GM19328 (cell line): ENCODE measurements at regions not wholly inside any gene's neighbourhood (a gene's known extent, or its start where the extent isn't known, plus 50 kb on each side); places are given as distances from the start of the nearest gene placed in this dataset.

Experiments
- ATAC-seq: cut with Tn5 transposase; IDR thresholded peaks from one replicate; pipeline ENCODE4 v1.9.1; 2021; ENCODE audit warnings: mild to moderate bottlenecking, moderate library complexity; ENCODE audit not compliant: unreplicated experiment

DNA sequence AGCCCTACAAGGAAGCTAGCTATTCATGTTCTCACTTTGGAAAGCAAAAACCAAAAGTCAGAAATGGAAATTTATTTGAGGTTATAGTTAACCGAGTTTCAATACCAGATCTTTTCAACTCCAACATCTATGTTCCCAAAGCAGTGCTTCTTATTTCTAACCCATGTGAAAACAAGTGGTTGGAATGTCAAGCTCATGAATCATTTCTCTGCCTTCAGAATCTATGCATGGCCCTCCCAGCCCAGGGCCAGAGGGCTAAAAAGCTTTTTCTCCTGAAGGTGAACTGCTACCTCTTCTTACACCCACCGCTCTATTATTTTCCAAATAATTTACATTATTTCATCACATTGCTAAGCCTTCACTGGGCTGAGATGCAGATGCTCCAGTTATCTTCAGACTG lies 158.4 kb downstream of the SP3 start:
- ATAC-seq, result no peak

DNA sequence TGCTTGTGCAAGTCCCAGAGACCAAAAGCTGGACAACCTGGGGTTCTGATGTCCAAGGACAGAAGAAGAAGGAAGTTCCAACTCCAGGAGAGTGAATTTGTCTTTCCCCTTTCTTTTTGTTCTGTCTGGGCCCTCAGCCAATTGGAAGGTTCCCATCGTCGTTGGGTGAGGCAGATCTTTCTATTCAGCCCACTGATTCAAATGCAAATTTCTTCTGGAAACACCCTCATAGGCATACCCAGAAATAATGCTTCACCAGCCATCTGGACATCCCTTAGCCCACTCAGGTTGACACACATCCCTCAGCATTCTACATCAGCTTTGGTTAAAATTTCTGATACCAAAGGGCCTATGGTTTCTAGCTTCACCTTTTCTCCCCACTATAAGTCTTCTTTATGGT lies 156.5 kb downstream of the SP3 start:
- no peak for ATAC-seq

DNA sequence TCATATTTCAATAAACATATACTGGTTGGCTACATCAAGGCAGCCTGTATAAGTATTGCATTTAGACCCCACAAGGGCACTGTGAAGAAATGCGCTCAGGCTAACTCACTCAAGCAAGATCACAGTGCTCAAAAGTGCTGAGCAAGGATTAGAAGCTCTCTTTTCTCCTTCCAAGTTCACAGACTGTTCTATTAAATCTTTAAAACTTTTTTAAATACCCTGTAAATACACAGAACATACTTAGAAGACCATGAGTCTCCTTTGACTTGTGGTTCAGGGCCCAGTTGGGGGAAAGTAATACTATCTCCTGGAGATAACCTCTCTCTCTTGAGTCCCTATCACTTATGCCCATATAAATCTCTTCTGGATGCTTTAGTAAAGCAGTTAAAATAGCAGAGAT lies 152.9 kb downstream of the SP3 start:
- ATAC-seq, result no peak

DNA sequence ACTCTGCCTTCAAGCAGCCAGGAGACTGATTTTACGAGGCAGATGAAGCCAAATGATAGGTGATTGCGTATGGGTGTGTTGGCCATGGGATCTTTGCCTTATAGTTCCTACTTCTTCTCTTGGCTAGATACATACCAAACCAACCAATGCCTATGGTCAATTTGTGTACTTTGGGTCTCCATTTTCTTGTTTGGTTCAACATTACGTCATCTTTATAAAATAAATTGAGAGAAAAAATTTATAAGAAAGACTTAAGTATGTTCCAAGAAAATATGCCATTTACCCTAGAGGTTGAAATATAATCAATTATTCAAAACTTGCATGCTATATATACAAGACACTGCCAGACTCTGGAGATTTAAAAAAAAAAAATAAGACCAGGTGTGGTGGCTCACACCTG lies 150.9 kb downstream of the SP3 start:
- ATAC-seq, result no peak

DNA sequence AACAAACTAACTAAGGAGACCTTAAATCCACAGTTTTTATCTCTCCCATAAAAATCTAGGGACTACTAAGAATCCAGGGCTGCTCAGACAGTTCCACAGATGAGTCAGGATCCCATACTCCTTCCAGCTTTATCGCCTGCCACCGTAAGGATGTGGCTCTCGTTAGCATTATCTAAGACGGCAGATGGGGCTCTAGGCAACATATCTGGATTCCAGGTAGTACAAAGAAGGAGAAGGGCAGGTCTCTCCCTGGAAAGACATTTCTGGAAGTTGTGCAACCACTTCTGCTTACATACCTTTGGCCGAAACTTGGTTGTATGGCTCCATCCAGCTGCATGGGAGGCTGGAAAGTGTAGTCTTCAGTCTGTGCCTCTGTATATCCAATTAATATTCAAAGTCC lies 149.4 kb downstream of the SP3 start:
- no peak for ATAC-seq

DNA sequence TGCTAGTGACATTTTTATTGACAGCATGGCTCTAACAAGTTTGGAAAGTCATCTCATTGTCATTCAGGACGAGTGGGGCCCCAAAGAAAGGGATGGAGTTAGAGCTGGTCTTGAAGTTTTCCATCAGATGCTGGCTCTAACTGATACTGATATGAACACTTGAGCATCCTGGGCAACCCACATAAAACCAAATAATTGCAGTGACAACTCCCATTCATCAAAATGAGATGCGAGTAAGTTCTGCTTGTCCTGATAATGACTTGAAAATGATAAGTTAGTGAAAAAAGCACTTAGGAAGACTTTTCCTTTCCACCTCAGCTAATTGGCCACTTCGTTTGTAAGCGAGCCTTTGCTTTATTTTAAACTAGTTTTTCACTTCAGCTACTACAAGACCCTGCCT lies 147.6 kb downstream of the SP3 start:
- ATAC-seq, result no peak

DNA sequence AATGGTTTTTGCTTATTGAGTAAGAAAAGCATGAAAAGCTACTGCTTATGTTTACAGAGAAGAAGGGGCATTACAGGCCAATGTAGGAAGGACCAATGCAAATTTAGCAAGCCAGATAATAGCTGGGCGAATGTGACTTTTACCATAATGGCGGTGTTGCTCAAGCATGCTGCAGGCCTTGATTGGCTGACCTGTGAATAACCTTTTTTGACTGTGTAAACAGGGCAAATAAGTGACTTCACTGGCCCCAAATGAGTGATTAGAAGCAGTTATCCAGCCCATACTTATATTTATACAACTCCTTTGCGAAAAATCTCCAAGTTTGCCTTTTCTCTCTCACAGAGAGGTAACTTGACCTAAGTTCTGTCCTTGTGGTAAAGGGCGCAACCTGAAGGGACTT lies 146.9 kb downstream of the SP3 start:
- ATAC-seq, result no peak

DNA sequence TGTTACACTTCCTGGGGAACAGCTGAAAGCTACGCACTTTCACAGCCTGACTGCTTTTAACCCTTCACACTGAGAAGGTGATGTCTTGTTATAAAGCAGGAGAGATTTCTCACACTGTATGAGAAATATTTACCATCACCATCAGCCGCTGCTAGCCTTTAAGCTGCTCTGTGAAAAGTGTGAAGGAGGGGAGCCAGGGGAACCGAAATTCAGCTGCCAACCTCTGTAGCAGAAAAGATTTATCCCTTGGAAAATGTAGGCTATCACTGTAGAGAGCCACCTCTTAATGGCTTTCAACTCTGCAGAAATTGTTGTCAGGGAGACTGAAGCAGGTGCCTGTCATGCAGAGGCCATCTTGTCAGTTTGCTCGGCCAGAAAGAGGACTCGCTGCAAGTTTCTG lies 145.3 kb downstream of the SP3 start:
- no peak for ATAC-seq

DNA sequence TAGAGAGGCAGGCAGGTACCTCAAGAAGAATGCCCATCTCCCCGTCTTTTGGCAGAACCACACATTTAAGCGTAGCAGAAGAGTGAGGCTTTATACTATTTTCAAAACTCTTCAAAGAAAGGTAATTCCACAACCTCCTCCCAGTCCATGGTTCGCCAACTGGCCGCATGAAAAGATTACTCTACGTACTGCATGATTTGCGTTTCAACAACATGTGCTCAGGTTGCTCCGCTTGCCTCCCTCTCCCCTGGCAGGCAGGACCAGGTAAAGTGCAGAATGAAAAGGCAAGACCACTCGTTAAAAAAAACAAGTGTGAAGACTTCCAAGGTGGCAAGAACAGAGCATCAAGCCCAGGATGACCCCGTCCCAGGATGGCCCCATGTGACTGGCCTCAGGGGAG lies 143.7 kb downstream of the SP3 start:
- ATAC-seq, result no peak

DNA sequence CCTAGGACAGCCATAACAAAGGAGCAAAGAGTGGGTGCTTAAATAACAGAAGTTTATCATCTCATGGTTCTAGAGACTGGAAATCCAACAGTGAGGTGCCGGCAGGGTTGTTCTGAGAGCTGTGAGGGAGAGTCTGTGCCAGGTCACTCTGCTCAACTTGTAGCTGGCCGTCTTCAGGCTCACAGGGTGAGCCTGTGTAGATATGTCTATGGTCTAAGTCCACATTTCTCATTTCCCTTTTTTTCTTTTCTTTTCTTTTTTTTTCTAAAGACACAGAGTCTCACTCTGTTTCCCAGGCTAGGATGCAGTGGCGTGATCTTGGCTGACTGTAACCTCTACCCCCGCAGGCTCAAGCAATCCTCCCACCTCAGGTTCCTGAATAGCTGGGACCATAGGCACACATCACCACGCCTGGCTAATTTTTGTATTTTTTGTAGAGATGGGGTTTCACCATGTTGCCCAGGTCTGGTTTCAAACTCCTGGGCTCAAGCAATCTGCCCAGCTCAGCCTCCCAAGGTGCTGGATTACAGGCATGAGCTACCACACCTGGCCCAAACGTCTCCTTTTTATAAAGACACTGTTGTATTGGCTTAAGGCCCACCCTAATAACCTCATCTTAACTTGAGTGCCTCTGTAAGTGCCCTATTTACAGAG lies 142.2 kb downstream of the SP3 start:
- no peak for ATAC-seq

DNA sequence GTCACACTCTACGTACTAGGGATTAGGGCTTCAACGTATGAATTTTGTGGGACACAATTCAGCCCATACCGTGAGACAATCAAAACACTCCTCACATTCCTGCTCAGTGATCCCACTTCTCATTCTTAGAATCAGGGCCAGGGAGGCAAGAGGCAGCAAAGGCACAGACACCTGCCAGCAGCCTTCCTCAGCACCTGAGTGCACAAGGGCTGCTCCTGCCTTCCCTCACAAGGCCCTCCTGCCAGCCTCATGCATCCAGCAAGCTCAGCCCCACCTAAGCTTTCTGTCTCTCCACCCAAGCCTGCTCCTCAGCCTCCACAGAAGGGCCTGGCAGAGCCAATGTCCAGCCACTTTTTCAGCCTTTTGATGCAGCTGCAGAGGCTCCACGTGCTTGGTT lies 141.6 kb downstream of the SP3 start:
- no peak for ATAC-seq

DNA sequence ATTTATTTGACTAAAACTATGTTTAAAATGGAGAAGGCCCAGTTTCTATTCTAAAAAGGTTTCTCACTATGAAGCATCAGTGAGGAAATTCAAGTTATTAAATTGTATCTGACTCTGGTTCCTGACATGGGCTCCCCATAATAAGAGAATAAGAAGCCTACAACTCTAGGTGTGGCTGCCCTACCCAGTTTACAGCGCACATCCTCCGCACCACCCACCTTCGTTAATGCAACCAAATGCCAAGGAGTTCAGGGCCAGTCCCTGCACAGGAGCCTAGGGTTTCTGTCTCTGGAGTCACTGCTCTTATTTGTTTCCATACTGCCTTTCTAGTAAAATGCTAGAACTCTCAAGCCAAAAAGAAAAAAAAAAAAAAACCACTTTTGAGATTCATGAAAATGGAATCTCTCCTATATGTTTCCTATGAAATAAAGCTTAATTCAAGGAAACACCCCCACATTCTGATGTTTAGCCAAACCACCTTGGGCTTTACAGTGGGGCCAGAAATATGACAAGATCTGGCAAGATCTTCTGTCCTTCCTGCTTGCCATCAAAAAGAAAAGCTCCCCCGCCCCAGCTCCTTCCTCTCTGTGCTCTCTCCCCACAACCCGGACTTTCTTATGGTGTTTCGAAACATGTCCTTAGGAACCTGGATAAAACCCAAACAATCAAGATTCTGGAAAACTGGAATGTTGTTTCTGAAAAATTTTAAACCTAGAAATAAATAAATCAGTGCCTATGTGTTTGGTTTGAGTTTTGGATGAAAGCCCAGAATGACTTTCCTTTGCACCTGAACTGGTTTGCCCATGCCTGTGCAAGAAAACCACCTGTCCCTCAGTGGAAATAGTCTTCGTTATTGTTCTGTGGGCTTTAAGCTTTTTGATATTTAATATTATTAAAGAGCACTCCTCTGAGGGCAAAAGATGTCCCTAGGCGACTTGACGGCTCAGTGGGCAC lies 136.7 kb downstream of the SP3 start:
- ATAC-seq, result no peak

DNA sequence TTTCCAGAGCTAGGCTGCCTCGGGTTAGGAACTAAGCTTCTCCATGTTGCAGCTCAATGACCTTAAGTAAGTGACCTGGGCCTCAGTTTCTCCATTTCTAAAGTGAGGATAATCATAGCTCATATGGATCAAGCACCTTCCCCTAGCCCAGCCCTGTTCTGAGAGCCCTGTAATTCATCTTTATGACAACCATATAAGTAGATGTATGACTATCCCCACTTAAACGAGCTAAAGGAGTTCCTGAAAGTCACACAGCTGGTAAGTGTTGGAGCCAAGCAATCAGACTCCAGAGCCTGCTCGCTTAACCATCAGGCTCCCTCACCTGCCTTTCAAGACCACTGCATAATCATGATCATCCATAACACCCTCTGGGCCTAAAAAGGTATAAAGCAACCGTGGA lies 135.4 kb downstream of the SP3 start:
- no peak for ATAC-seq

DNA sequence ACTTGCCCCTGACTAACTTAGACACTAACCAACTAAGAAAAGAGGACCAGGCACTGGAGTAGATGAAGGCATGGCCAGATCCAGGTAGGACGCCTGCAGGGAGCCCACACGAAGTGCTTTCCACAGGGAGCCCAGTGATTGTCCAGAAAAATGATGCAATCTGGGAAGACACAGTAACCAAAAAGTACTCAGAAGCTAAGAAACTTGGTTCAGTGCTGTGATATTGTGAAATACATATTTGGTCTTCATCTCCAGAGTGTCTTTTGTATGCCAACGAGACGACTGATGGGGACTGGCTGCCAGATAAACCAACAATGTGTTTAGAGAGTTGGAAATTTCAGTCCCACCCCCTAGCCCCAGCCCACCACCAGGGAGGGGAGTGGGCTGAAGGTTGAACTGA lies 135.0 kb downstream of the SP3 start:
- ATAC-seq, result no peak

DNA sequence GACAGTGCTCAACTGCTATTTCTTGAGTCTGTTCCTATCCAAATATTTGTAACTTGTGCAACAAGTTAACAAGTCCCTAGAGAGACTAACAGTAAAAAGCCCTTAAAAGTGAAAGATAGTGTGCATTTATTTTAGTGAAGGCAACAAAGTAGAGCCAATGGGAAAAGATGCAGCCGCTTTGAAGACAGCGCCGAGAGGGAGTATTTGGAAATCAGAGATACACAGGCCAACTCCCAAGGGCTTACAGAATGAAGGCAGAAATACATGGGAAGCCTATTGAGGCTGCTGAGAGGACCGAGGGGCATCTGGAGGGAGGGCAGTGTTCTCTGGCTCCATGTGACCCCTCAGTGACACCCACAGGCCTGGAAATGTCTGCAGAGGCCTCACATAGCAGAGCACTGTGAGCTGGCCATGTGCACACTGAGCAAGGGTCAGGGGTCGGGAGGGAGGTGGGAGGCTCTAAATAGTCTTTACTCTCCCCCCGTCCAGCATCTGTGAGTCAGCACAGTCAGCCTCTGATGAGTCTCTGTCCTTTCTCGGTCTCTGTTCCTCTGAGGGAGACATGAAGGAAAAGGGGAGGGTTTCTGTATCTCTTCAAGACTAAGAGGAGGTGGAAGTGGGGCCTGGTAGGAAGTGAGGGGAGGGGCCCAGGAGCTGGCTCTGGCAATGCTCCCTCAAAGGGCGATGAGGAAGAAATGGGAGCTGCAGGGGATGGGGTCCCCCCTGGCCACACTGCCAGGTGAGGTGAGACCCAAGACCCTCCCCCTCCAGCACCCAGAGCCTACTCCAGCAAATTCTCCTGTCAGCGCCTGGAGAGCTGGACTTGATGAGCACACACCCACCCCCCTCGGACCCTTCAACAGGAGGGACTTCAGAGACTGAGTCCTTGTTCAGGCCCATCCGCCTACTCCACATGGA lies 133.6 kb downstream of the SP3 start:
- no peak for ATAC-seq

DNA sequence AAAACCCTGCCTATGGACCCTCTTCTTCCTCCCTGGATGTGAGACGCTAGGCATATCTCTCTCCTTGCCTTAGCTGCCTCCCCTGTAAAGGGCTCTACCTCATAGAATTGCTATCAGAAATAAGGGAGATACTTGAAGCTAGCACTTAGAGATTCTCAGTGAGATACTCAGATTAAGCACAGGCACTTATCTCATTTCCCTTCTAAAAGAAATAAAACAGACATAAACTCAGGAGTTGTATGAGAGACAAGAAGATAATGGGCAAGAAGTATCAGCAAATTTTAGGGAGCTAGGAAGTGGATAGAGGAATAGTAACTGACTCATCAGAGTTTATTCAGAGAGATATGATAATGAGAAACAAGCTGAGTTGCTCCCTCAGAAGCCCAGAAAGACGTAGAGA lies 131.0 kb downstream of the SP3 start:
- ATAC-seq, result no peak

DNA sequence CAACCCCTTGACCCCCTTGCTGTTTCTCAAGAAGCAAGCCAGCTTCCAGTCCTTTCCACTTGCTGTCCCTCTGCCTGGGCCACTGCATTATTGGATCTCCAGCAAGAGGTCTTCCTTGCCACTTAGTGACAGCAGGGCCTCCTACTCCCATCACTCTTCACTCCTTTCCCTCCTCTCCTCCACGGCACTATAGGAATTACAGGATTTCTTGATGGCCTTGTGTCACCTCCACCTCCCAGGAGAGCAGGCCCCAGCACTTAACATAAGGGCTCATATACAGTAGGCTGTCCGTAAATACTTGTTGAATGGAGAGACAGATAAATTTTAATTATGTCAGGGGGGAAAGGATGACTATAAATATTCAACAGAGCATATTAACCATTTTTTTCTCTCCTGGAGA lies 129.4 kb downstream of the SP3 start:
- ATAC-seq, result no peak

DNA sequence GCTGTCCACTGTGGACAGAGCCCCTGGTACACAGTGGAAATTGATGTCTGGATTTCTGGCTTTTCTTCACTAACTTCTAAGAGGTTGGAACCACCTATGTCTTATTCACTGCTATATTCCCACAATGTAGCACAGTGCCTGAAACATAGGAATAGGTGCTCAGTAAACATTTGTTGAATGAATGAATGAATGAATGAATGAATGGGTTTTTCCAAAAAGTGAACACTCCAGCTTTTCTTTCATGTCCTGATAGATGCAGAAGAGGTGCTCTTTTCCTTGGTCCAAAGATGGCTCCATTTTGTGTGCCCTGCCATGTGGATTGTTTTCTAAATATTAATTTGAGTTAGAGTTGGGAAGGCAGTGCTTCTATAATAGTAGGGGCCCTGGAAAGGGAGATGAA lies 124.1 kb downstream of the SP3 start:
- no peak for ATAC-seq

DNA sequence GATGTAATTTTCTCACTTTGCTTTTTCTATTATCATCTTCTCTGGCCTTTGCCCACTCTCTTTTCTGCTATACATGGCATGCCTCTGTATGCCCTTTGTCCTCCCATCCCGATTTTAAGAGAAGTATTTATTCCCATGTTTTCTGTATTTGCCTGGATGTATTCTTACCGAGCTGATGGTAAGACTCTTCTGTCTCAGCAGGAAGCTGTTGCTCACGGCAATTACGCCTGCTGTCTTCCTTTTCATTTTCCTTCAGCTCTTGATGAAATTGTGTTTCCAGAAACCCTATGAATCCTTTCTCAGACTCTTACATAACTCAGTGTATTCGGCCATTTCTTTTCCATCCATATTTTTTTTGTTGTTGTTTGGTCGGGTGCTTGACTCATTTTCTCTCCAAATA lies 121.6 kb downstream of the SP3 start:
- no peak for ATAC-seq

DNA sequence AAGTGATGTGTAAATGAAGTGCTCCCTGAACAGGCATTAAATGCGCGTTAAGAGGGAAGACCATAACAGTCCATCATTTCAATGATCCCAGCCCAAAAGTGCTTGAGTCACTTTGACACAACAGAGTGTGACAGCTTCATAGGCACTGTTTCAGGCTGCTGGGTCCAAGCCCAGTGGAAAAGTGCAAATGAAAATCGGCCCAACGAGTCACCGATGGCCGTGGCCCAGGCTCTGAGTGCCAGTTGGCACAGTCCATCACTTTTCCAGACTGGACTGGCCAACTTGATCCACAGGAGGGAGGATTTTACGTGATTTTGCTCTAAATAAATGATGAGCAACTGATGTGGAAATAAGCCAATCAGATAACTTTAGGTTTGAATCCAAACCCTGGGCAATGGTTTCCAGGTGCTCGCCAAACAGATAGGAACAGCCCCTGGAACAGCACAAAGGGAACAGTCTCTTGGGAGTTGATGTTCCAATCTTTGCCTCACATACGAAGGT lies 114.0 kb downstream of the SP3 start:
- ATAC-seq, result no peak

DNA sequence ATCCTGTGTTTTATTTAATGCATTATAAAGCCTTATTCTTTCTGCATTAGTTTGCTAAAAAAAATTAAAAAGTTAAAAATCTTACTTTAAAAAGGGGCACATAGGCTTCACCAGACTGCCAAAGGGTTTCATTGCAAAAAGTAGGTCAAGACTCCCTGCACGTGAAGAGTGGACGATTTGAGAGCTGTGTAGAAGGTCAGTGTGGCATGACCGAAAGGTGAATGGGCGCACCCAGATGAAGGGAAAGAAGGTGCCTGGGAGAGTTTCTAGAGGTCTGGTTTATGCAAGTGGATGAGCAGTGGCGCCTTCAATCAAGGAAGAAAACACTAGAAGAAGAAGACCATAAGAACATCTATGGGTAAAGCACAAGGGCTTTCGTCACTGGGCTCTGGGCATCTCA lies 111.0 kb downstream of the SP3 start:
- no peak for ATAC-seq
